ENCODE measurements at regions not wholly inside any gene's neighbourhood (a gene's known extent, or its start where the extent isn't known, plus 50 kb on each side); places are given as distances from the start of the nearest gene placed in this dataset.
"Not testable (repeated sequence)": the region's sequence is repeated elsewhere in the genome, so short reads cannot be mapped to it uniquely, and the experiment has no call there.

DNA sequence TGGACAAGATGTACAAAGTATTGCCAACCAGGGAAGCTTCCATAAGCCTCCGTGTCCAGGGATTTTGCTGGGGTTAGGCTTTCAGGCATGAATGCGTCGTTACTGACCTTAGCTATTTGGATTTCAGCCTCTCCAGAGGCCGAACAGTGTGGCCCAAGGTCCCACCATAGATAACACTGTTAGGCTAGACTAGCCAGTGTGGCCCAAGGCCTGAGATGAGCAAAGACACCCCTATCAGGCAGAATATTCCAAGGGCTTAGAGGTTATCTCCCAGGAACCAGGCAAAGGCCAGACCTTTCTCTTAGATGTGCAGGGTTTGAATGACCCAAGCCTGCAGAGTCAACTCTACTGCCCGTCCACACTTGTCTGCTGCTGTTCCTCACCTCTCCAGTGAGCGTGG, 131.7 kb upstream of the NDUFV2 start:
- no peak for DNase-seq

GRCh38 chr18:8972116-8972515, 130.4 kb upstream of the NDUFV2 start:
- no peak for DNase-seq

- no peak for DNase-seq
Observed at GRCh38 chr18:8974279-8974678, 128.2 kb upstream of the NDUFV2 start.

GRCh38 chr18:8974696-8975095, 127.8 kb upstream of the NDUFV2 start:
- no peak for DNase-seq

- no peak for DNase-seq
Observed at GRCh38 chr18:8975624-8976023, 126.9 kb upstream of the NDUFV2 start.

DNA sequence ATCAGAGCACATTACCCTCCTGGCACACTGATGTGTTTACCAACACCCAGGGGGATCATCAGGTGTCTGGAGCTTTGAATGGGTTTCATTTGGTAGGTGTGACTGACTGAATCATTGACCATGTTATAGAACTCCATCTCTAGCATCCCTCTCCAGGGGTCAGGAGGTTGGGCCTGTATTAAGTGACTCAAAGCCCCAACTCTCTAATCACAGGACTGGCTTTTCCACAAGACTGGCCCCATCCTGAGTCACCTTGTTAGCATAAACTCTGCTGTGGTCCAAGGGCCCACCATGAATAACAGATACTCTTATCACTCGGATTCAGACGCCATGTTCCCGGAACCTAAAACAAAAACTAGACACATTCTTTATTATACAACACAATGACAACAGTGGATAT, 125.9 kb upstream of the NDUFV2 start:
- no peak for DNase-seq

- DNase-seq = no peak
Observed at GRCh38 chr18:8977166-8977565, 125.3 kb upstream of the NDUFV2 start.

GRCh38 chr18:8977701-8978100, 124.8 kb upstream of the NDUFV2 start:
- DNase-seq = no peak

DNA sequence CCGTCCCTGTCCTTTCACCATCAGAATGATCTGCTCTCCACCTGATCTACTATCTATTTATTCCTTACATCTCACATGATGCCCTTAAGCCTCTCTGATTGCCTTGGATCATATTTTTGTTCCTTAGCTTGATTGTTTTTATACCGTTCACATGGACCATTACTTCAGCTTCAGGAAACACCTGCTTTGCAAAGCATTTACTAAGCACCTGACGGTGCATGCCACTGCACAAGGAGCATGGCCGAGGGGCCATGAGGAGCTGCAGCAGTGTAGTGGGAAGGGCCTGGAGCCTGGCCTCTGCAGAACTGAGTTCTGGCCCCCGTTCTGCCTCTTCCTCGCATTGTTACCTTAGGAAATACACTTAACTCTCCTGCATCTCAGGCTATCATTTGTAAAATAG, 124.1 kb upstream of the NDUFV2 start:
- DNase-seq = no peak

GRCh38 chr18:8979258-8979988, 123.1 kb upstream of the NDUFV2 start:
- DNase-seq = no peak

DNA sequence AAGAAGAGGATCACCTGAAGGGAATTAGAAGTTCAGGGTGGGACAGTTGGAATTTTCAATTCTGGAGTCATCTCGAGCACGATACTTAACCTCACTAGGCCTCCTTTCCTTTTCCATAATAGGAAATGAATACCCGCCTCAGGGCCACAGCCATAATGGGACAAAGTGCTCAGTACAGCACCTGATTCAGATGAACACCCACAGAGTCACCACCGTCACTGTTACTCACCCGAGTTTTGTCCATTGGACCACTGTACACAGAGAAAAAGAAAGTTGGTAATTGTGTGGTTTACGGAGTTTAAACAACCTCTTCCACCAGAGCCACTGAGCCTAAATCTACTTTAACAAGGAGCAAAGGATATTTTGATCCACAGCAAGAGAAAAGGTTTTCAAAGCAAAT, 122.0 kb upstream of the NDUFV2 start:
- no peak for DNase-seq

DNA sequence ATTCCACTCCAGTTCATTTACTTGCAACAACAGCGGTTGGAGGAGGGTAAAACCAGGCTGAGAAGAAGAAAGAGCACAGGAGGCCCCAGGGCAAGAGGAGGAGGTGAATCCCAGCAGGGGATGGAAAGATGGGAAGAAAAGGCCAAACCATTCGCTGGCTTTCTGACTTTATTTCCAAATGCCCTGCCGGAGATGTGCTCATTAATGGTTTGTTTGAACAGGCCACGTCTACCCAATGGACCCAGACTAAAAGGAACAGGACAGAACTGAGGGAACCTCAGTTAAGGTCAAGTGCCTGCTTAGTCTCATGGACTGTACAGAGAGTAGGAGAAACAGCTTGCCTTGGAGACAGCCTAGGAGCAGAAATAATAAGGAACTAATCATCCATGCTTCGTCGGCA, 121.6 kb upstream of the NDUFV2 start:
- no peak for DNase-seq

GRCh38 chr18:8982416-8983183, 119.9 kb upstream of the NDUFV2 start:
- peak in 1 of 2 donors; percentile 40 for DNase-seq

DNA sequence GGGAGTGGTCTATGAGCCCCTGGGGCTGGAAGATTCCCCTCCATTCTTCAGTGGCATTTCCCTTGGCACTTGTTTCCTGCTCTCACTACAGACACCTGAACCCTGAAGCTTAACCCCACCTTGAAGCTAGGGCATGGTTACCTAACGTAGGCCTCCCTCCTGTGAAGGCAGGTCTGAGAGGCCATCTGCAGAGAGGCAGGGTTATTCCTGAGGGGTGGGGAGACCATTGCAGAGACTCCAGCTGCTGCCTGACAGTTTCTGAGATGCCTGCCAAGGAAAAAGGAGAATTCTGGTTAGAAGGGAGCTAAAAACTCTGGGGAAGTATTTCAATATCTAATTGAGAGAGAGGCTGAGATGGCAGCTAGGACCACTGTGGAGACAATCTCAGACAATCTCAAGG, 119.3 kb upstream of the NDUFV2 start:
- DNase-seq = no peak

DNA sequence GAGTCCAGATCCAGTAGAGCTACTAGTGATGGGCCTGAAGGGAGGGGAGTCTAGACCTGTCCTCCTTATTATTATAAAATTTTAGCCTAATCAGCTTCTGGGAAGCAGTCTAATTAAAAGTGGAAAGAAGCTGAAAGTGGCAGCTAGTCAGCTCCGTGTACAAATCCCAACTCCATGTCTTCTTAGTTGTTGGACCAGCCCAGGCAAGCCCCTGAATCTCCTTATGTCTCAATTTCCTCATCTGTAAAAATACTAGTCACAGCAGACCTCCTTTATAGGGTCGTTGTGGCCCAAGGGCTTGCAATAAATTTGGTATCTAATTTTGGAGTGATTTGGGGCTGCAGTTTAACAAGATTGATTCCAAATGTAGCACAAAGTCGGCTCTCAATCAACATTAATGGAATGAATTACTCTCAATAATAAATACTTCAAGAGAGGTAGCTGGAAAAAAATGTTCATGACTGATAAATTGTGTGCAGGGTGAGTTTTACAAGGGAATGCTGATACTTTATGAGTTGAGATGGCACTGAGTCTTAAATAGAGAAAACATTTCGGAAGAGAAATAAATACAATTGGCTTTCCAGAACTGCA, 118.3 kb upstream of the NDUFV2 start:
- DNase-seq = no peak

DNA sequence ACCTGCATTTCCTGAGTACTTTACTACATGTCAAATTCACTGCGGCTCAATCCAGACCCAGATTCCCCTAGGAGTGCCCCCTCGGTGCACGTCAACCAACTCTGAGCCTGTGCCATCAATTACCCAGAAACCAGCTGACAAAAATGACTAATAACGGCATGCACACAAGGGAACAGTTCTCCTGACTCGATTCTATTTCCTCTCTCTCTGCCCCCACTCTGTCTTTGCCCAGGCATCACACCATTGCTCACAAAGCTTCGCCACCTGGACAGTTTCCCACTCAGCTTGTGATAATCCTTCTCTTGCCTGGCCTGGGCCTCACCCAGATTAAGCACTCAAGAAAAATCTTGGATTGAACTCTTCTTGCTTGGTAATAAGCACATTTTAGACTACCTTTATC, 115.3 kb upstream of the NDUFV2 start:
- DNase-seq = peak in 1 of 2 donors; percentile 46

DNA sequence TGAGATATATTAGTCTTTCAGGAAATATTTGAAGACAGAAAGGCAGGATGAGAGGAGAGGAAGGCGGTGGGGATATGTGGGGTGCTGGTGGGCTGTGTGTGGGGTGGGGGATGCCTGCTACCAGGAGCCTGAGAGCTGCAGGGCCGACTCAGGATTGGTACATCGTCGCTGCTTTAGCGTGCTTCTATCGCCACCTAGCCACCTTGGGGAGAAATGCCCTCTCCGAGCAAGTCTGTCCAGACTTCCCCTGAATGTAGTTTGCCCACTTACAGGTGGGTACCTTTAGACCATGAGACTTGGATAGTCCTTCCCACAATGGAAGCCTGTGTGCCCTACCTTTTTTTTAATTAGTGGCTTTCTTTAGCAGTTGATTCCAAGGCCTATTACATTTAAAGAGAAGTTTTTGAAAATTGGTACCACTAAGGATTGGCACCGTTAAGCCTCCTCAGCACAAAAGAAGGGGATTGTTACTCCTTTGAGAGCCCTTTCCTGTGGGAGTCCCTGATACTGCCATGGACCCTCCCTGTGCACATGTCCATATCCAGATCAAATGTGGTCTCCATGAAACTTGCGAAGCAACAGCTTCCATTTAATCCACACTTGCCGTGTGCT, 114.1 kb upstream of the NDUFV2 start:
- peak; percentile 31 to 65 for DNase-seq

GRCh38 chr18:8989017-8989416, 113.5 kb upstream of the NDUFV2 start:
- DNase-seq = no peak

DNA sequence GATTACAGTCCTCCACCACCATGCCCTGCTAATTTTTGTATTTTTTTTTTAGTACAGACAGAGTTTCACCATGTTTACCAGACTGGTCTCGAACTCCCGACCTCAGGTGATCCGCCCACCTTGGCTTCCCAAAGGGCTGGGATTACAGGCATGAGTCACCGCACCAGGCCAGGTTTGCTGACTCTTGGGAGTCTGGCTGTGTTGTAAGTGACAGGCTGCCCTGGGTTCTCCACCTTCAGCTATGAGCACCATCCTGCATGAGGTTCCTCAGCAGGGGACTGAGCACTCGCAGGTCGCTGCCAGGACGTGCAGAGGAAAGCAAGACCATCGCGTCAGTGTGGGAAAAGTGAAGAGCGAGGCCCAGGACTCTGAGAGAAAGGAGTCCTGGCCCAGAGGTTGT, 112.6 kb upstream of the NDUFV2 start:
- DNase-seq = no peak

DNA sequence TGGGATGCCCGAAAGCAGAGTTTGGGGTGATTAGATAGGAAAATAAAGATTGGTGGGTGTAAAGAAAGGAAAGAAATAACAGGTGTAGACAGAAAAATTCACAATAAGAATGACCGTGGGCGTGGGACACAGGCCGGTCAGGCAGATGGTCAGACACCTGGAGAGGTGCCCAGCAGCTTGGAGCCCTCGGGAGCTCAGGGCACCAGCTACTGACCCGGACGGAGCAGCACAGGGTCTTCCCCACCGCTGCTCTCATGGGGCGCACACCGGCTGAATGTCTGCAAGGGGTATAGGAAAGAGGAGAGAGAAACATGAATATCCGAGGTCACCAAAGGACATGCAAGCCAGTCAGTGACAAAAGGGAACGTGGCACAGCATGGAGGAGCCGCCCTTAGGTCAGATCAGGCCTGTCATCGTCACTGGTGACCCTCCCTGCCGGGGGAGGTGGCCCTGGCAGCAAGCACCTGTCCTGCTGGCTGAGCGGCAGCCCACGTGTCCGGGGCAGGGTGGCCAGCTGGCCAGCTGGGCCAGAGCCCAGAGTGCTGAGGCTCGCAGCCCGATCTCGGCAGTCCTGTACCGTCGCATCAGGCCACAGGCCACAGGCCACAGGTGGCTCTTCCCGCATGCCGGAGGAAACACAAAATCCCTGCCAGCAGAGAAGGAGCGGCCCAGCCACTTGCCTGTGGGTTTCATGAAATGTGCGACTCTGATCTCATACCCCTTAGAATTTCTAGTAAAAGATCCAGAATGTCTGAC, 112.0 kb upstream of the NDUFV2 start:
- no peak for DNase-seq

GRCh38 chr18:8991155-8991554, 111.3 kb upstream of the NDUFV2 start:
- DNase-seq = no peak

DNA sequence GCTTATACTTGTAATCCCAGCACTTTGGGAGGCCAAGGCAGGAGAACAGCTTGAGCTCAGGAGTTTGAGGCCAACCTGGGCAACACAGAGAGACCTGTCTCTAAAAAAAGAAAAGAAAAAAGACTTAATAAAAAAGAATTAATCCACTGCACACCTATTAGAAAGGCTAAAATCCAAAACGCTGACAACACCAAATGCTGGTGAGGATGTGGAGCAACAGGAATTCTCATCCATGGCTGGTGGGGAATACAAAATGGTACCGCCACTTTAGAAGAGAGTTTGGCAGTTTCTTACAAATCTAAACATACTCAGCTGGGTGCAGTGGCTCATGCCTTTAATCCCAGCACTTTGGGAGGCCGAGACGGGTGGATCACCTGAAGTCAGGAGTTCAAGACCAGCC, 110.0 kb upstream of the NDUFV2 start:
- not testable (repeated sequence) for DNase-seq

GRCh38 chr18:8994603-8995002, 107.9 kb upstream of the NDUFV2 start:
- no peak for DNase-seq
